ENCODE measurements at regions not wholly inside any gene's neighbourhood (a gene's known extent, or its start where the extent isn't known, plus 50 kb on each side); places are given as distances from the start of the nearest gene placed in this dataset.
"Not testable (repeated sequence)": the region's sequence is repeated elsewhere in the genome, so short reads cannot be mapped to it uniquely, and the experiment has no call there.

DNA sequence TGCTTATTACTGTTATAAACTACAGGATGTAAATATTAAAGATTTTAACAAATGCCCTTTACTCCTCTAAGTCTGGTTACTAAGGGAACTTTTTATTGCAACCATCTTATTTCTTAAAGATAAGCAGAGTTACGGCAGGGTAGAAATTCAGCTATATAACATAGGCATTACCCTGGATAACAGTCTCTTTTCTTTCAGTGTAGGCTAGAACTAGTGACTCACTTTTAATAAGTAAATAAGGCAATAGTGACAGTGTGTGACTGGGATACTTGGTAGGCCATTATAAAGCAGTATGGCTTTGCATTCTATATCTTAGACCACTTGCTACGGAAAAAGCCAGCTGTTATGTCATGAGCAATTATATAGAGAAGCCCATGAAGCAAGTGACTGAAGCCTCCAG, 1041.0 kb upstream of the NRXN1 start:
- DNase-seq: no peak

DNA sequence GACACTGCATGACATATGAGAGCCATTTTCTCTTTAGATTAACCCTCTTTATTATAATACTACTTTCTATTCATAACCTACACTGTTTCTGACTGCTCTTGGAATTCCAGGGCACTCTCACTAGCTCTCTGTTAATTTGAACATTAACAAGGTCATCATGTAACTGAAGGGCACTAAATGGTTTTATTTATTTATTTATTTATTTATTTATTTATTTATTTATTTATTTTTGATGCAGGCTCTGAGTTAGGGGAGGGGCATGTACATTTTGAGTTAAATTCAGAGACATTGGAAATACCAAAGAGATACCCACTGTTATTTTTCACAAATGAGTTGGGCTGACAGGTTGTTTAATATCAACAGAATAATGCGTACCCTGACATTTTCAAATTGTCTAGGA, 1038.7 kb upstream of the NRXN1 start:
- no peak for DNase-seq

DNA sequence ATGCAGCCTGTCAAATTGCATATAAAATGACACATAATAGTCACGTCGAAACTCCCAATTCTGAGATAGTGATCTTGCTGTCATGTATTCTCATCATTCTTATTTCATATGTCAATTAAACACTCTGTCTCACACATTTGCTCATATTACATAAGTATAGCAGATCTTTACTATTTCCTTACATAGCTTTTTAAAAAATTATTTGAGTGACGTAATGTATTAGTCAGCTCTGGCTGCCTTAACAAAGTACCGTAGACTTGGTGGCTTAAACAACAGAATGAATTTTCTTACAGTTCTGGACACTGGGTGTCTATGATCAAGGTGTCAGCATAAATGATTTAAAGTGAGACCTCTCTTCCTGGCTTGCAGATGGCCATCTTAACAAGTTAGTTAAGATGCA, 1032.3 kb upstream of the NRXN1 start:
- DNase-seq: no peak

DNA sequence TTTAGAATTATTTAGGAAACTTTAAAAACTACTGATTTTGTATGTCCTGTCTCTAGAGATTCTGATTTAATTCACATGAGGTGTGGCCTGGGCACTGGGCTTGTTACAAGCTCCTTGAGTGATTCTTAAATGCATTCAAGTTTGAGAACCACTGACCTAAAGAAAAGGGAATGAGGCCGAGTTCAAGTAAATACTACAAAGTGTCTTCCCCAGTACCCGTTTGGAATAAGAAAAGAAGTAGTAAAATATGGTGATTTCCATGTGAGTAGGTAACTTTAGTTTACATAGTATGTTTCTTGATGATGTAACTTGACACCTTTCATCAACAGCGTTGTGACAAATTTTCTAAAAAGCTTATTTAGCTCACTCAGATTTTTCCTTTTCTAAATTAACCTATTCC, 1022.9 kb upstream of the NRXN1 start:
- DNase-seq: no peak

DNA sequence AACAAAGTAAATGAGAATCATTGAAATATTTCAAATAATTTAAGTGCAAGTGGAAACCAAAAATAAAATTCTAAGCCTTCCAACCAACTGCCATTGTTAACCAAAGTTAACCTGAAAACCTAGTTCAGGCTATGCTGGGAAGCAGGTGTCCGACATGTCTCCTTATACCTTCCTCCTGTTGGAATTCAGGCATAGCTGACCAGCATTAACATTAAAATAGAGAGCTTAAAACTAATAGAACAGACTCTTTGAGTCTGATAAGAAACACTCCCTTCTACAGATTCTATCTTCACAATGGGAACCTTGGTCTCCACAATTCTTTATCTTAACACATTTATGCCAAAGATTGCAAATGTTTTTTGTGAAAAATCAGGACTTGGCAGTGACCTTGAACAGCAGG, 1004.9 kb upstream of the NRXN1 start:
- no peak for DNase-seq

DNA sequence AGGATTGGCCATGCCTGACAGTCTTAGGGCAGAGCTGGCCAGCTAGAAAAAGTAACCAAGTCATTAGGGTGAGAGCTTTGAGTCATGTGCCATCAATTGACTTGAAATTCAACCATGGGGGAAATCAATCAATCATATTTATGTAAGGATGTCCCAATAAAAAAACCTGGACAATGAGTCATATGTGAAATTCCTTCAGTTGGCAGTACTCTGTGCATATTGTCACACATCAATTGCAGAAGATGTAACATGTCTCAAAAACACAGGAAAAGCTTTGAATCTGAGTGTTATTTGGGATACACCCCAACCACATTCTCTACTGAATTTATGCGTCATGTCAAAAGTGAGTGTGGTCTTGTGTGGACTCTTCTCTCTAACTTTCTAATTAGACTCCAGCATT, 1004.1 kb upstream of the NRXN1 start:
- DNase-seq: no peak

DNA sequence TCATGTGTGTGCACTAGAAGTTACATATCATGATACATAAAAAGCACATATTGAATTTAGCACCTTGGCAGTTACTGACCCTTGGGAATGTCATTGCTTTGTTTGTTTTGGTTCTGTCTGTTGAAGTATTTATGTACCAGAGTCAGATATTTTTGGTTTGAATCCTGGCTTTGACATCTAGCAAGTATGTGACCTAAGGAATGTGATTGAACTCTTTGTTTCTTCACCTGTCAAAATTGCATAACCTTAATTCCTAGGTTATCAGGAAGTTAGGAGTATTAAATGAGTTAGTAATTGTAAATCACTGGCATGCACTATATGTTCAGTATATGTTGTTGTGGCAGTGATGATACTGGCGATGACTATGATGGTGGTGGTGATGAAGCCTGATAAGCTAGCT, 1003.5 kb upstream of the NRXN1 start:
- no peak for DNase-seq

DNA sequence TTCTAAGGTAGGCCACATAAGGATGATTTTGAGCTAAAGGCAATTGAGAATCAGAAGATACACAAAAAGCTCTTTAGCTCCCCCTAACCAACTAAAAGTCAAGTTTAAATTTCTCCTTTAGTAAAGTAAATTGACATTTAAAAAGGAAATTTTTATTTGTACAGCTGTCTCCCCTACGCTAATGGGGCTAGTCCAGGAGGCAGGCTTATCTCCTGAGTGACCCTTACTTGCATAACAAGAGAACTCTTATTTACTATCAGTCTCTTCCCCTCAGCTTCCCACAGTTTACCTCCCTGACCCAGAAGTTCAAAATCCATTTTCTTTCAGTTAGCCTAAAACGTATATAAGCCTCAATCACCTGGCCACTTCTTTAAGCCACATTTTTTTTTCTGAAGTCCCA, 1002.8 kb upstream of the NRXN1 start:
- DNase-seq: no peak

DNA sequence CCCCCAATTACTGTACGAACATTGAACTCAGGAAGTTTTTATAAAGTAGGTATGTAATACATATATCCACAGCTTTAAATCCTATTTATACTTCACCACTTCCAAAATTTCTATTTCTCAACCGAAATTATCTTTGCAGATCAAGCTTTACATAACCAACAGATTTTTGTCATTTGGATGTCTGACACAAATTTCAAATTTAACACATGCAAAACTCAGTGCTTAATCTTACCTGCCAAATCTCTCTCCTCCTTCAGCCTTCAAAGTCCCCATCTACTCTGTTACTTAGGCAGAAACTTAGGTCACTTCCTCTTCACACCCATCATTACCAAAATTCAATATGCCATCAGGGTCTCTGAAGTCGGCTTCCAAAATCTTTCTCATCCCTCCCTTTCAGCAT, 990.1 kb upstream of the NRXN1 start:
- DNase-seq: no peak

DNA sequence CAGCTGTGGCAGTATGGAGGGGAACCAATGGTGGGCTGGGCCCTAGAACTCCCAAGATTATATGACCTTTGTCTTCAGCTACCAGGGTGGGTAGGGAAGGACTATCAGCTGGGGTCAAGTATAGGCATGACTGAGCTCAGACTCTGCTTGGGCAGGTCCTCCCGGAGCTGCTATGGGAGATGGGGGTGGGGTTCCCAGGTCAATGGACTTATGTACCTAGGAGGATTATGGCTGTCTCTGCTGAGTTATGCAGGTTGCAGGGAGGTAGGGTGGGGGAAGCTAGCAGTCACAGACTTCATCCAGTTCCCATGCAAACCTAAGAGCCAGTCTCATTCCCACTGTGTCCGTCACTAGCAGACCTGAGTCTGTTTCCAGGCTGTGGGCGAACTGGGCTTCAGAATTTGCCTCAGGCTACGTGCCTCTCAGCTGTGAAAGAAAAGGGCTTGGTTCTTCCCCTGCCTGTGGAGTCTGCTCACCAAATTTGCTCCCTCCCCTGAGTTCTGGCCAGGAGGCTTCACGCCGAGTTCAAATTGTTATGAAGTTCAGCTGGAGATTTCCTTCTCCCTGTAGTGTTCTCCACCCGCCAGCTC, 985.8 kb upstream of the NRXN1 start:
- DNase-seq: no peak

DNA sequence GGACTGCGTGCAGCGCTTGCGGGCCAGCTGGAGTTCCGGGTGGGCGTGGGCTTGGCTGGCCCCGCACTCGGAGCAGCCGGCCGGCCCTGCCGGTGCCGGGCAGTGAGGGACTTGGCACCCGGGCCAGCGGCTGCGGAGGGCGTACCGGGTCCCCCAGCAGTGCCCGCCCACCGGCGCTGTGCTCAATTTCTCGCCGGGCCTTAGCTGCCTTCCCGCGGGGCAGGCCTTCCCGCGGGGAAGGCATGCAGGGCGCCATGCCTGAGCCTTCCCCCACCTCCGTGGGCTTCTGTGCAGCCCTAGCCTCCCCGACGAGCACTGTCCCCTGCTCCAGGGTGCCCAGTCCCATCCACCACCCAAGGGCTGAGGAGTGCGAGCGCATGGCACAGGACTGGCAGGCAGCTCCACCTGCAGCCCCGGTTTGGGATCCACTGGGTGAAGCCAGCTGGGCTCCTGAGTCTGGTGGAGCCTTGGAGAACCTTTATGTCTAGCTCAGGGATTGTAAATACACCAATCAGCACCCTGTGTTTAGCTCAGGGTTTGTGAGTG, 975.0 kb upstream of the NRXN1 start:
- DNase-seq: not testable (repeated sequence)

DNA sequence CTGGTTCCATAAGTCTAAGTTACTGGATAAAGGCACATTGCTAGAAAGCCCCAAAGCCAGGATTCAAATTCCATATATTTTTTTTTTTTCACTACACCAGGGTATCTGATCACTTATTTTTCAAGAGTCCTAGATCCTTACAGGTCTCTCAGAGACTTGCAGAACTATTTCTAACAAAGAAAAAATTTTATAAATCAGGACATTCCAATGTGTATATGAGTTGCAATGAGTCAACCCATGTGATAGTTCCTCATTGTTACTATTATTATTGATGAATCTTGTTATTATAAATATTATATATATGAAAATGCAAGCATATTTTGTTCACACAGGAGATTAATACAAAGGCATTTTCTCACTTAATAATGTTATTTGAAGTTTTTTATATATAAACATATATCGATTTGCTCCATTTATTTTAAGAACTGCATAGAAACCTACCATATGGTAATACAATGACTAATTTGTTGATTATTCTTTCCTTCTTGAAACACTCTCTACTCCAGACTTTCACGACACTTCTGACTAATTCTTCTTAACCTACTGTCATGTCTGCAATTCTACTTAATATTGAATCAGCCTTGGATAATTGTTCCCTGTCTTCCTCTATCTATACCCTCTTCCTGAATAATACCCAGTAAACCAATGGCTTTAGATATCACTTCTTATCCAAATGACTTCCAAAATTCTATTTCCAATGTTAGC, 968.4 kb upstream of the NRXN1 start:
- DNase-seq: no peak

DNA sequence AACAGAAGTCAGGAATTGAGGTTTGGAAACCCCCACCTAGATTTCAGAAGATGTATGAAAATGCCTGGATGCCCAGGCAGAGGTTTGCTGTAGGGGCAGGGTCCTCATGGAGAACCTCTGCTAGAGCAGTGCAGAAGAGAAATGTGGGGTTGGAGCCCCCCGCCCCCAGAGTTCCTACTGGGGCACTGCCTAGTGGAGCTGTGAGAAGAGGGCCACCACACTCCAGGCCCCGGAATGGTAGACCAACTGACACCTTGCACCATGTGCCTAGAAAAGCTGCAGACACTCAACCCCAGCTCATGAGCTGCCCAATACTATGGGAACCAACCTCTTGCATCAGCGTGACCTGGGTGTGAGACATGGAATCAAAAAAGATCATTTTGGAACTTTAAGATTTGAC, 967.0 kb upstream of the NRXN1 start:
- no peak for DNase-seq

DNA sequence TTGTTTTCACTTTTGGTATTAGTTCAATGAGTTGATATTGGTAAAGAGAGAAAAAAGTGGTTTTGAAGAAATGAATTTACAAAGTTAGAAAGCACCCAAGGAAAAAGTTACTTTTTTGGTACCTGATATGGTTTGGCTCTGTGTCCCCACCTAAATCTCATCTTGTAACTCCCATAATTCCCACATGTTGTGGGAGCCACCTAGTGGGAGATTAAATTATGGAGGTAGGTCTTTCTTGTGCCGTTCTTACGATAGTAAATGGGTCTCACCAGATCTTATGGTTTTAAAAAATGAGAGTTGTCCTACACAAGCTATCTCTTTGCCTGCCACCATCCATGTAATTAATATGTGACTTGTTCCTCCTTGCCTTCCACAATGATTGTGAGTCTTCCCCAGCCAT, 965.6 kb upstream of the NRXN1 start:
- no peak for DNase-seq

DNA sequence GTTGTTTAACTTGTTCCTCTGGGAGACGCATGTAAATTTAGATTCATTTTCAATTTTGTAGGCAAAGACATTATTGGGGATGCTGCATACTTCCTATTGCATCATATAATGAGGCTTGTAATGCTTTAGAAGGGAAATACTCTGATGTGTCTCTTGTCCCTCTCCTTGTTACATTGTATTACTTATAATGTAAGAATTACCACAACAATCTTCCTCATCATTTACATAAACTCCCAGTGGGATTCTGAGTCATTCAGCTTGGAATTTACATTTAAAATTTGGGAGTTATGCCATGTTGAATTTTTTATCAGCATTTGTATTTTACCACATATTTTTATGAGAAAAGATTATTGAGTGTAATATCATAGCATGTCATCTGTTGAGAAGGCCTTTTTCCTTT, 963.4 kb upstream of the NRXN1 start:
- no peak for DNase-seq

DNA sequence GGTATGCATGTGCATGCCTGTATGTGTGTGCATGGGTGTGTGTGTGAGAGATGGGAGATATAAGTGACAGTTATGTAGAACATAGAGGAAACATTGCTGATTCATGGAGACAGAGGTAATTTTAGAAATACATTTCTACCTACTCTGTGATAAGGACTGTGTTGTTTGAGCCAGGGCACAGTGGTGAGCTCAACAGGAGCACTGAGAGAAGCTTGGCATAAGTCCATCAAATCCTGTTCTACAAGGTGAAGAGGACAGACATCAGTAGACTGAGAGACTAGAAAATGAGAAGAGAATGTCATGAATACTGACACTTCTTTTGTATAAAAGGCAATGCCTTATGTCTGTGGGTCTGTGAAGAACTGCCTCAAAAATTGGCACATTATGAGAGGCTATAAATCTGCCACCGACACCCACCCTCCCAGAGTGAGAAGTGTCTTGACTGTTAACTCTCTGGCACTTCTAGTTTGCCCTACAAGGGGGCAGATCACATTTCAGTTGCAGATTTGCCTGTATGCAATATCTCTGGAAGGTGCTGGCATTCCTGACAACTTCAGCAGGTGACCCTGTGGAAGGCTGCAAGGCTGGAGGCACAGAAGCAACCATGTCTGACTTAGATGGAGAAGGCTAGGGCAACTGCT, 962.3 kb upstream of the NRXN1 start:
- no peak for DNase-seq

DNA sequence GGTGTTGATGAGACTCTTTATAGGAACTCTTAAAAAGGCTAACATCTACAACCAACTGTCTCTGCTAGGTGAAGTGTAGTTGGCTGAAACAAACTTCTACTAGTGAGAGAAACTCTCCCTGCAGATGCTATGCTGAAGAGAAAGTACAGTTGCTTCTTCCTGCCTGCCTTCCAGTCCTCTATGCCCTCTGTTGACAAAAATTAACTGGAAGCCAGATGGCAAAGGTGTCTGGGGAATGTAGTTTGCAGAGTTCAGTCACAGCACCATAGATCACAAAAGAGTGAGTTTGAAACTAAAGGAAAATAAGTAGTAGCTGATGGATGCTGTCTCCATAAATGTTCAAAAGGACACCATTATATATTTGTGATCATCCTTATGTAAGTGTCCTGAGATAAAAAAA, 958.8 kb upstream of the NRXN1 start:
- DNase-seq: peak; percentile 60

DNA sequence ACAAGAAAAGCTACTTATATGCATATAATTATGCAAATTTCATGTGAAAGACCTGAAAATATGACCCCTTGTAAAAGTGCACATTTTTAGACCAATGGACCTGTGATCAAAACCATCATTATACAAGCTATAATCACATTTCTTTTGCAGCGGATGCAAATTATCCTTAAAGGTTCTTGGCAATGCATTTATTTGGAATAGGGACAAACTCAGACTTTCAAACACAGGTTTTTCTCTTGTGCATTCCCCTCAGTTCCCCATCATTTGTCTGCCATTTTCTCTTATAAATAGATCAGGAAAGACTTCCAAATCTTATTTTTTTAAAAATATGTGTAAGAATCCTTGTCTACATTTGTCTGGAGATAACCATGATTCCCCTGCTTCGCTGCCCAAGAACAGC, 954.2 kb upstream of the NRXN1 start:
- DNase-seq: no peak

DNA sequence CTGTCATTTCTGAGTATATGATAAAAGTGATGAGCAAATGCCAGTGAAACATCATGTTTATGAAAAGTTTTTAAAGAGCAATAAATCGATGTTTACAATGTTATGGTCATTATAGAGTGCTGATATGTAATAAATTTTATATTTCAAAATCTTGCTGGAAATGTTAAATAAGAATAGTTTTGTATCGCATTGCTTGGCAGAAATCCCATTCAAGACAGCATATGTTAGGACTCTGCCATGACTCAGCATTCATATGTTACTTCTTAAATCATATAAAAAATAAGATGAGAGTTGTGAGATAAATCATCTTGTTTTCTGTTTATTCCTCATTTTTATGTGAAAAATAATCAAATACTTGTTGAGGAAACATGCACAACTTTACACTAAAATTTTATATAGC, 949.9 kb upstream of the NRXN1 start:
- no peak for DNase-seq

DNA sequence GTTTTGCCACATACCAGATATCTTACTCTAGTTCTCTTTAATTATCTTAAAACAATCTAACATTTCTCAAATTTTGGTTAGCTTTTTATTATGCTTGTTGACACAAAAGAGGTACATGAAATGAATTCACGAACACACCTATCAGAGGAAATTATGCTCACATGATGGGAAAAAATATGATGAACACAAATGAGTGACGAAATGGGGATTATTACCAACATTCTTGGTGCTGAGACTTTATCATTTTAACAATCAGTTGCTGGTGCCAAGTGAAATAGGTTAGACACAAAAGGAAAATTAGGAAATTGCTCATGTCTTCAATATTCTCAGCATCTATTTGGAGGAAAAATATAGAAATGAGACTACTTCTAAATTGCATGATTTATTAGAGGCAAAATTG, 944.7 kb upstream of the NRXN1 start:
- DNase-seq: no peak

DNA sequence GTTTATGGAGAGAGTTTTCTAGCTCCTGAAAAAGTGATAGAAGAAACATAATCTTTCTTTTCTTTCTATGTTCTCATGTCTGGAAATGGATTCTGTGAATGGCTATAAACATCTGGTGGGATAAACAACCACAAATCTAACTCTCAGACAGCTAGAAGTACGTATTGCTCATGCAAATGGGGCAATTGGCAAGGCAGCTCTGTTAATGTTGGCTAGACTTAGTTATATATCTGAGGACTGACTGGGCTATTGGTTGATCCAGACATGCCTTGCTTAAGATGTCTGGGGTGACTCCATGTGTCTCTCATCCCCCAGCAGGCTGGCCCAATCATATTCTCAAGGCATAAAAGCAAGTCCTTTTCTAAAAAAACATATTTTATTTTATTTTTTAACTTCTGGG, 939.2 kb upstream of the NRXN1 start:
- DNase-seq: no peak

DNA sequence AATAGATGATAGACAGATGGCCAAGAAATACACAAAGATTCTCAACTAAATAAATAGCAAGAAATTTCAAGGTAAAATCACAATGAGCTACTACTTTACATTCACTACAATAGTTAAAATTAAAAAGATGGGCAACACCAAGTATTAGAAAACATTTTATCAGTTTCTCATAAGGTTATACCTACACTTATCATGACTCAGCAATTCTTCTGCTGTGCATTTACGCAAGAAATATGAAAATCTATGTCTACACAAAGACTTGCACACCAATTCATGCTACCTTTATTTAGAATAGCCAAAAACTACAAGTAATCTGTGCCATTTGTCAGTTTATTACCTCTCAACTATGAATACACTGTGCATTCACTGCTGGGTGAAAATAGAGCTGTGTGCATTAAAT, 937.4 kb upstream of the NRXN1 start:
- no peak for DNase-seq

DNA sequence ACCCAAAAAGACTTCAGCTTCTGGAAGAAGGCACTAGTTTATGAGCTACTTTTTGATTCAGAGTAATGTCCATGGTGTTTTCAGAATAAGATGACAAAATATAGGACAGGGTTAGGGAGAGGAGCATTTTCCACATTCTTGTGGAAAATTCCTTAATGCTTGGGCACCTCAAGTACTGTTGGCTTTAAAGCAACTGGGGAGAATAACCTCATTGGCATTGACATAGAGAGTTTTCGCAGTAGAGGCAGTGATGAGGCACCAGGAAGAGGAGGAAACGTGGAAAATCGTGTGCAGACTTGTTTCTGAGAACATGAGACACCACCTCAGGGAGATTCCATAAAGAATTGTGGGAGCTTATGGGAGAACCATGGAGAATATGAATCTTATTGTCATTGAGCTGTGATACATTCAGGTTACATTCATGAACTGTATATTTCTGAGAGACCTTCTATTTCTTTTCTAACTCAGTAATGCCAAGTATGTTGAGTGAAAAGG, 929.0 kb upstream of the NRXN1 start:
- no peak for DNase-seq

DNA sequence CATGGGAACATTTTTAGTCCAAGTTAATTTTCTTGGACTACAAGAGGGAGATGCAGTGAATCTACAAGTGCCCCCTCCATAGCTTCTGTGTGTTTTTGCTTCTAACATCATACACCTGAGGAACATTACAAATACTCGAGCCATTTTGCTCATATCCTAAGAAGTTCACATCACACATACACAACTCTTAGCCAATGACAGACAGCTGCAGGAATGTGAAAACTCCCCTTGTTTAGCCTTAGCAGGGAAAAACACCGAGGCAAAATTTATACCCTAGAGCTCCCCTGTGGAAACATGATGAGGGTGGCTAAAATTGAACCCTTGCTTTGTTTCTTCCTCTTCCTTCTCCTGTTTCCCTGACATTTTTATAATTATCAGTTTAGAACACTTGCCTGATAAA, 928.3 kb upstream of the NRXN1 start:
- DNase-seq: no peak

Data from NCI-H1694 treated with DMSO at 0.1 percent for 48 hours (cell line).